ENCODE measurements at regions not wholly inside any gene's neighbourhood (a gene's known extent, or its start where the extent isn't known, plus 50 kb on each side); places are given as distances from the start of the nearest gene placed in this dataset.

DNA sequence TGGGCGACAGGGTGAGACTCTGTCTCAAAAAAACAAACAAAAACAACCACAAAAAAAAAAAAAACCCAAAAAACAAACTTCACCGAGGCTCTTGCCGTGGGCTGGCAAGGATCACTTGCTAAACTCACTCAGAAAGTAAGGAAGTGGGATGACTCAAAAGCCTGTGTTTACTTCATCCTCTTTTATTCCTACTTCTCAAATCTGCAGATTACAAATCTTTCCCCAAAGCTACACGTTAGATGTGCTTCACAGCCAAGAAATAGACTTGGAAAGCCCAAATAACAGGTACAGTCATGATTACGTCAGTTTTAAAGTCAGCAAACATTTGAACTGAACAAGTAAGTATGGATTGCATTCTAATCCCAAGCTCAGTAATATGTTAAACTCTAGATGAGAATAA, 359.3 kb downstream of the ADGRL2 start:
- WGBS, 2 donors = 77 to 81% methylated on average over 5 of the region's 5 CpGs
- TF ChIP-seq EP300 (IDR thresholded peaks at IDR 0.05) (no peak), CTCF (IDR thresholded peaks at IDR 0.05) (no peak), POLR2A (IDR thresholded peaks at IDR 0.05) (no peak), POLR2AphosphoS5 (IDR thresholded peaks at IDR 0.05) (no peak)
- intact Hi-C loops (cut with DNase I) = no loop called here

DNA sequence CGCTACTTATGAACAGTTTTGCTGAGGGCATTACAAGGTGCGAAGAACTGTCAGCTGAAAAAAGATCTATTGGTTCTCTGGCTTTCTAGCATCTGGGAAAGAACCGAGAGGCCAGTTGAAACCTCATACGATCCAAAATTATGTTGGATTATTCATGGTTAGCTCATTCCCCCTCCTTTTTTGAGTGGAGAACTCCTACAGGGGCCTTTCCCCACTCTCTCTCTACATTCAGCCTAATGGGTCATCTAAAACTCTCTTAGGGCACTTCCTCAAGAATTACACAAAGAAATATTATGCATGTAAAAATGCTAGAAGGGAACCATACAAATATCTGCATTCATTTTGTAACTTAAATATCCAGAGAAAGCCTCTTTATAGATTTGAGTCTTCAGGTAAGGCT, 358.2 kb downstream of the ADGRL2 start:
- no peak overlapping the region for H3K27ac ChIP-seq
- intact Hi-C loops (cut with DNase I) = no loop called here
- H3K9me3 ChIP-seq = no peaks in the 10 kb centered on the region
- peaks cover 0 to 12% (median 5%) of the 10 kb centered on the region in 4 donors for H3K4me1 ChIP-seq
- no peak for DNase-seq
- no peak overlapping the region for H3K4me3 ChIP-seq
- TF ChIP-seq CTCF (IDR thresholded peaks at IDR 0.05) = no peak
- no peak for TF ChIP-seq EP300 (IDR thresholded peaks at IDR 0.05)
- no peak for TF ChIP-seq POLR2AphosphoS5 (IDR thresholded peaks at IDR 0.05)
- TF ChIP-seq POLR2A (IDR thresholded peaks at IDR 0.05) = no peak
- no peaks in the 10 kb centered on the region for H3K36me3 ChIP-seq
- no peaks in the 10 kb centered on the region for H3K27me3 ChIP-seq
- 92 to 96% methylated on average over 4 of the region's 4 CpGs for WGBS, 2 donors

More for the DNA sequence above, 359.3 kb downstream of the ADGRL2 start:
- Histone ChIP-seq H3K4me1 (peaks cover 0 to 12% (median 5%) of the 10 kb centered on the region in 4 donors), H3K9me3 (no peaks in the 10 kb centered on the region), H3K36me3 (no peaks in the 10 kb centered on the region), H3K27ac (no peak overlapping the region), H3K4me3 (no peak overlapping the region), H3K27me3 (no peaks in the 10 kb centered on the region)
- DNase-seq = no peak

DNA sequence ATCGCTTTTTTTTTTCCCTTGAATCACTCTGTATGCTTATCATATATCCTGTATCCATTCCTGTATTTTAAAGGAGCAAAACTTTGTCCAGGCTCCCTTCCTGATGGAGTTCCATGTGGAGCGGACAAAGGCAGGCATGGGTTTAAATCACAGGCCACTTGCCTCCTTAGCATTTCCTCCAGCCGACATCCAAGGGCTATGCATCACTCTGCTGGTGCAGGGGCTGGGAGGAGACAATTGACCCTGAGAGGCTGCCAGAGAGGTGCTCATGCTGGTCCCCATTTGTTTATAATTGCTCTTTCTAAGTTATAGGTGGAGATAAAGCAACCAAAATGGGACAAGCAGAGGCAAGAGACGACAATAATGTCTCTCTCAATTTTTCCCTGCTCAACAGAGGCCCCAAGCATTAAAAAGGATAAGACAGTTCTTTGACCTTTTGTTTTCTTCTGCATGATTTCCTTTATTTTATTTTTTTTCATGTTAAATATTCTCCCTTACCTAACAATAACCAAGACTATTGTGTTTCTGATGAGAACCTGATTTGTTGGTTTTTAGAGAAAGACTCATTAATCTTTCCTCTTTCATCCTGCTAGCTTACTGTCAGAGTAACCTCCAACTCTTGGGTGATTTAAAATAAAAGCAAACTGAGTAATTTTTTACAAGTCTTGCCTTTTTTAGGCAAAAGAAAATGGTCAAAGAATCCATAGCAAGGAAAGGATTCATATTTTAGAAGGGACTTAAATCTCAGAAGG, 353.7 kb downstream of the ADGRL2 start:
- 82 to 94% methylated on average over 4 of the region's 4 CpGs for WGBS, 2 donors
- TF ChIP-seq CTCF (IDR thresholded peaks at IDR 0.05) = no peak
- no peak for TF ChIP-seq EP300 (IDR thresholded peaks at IDR 0.05)
- no peak for TF ChIP-seq POLR2A (IDR thresholded peaks at IDR 0.05)
- no peak for TF ChIP-seq POLR2AphosphoS5 (IDR thresholded peaks at IDR 0.05)
- H3K4me1 ChIP-seq = no peaks in the 10 kb centered on the region

DNA sequence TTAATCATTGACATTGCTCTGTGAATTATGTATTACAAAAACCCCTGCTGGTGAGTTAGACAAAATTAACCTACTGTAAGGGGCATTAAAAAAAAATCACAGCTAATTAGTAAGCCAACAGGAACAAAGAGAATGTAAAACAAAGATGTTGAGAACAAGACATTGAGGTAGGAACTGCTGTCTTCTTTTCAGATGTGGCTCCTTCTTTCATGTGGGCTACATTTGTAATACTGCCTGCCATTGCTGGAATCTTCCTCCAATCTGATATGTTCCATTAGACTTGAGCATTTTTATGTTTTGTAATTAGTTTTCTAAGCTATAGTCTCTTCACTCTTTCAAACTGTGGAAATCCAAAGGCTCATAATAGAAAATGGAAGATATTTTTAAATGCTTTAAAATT, 353.0 kb downstream of the ADGRL2 start:
- H3K4me3 ChIP-seq = no peak overlapping the region
- no peak for DNase-seq
- H3K9me3 ChIP-seq = no peaks in the 10 kb centered on the region
- TF ChIP-seq EP300 (IDR thresholded peaks at IDR 0.05) (no peak), POLR2AphosphoS5 (IDR thresholded peaks at IDR 0.05) (no peak), CTCF (IDR thresholded peaks at IDR 0.05) (no peak), POLR2A (IDR thresholded peaks at IDR 0.05) (no peak)
- H3K27me3 ChIP-seq = no peaks in the 10 kb centered on the region
- no peaks in the 10 kb centered on the region for H3K4me1 ChIP-seq
- intact Hi-C loops (cut with DNase I) = no loop called here
- no peaks in the 10 kb centered on the region for H3K36me3 ChIP-seq
- H3K27ac ChIP-seq = no peak overlapping the region

More for the DNA sequence above, 353.7 kb downstream of the ADGRL2 start:
- Histone ChIP-seq H3K27ac (no peak overlapping the region), H3K36me3 (no peaks in the 10 kb centered on the region), H3K4me3 (no peak overlapping the region), H3K9me3 (no peaks in the 10 kb centered on the region), H3K27me3 (no peaks in the 10 kb centered on the region)
- DNase-seq = no peak
- intact Hi-C loops (cut with DNase I) = no loop called here

DNA sequence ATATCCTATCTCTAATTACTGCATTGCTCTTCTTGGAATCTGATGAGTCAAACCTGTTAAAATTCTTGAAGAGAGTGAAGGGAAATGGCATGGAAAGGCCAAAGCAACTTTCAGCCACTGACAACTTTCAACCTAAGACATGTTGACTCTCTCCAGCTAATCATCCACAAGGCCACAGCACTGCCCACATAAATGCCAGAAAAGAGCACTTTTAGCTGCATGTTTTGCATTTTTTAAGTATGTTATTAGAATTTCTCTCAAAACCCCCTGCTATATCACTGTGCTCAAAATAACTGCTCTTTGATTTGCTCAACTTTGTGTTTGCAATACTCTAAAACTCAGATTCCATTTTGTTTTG, 352.5 kb downstream of the ADGRL2 start:
- H3K36me3 ChIP-seq = no peaks in the 10 kb centered on the region
- DNase-seq = no peak
- intact Hi-C loops (cut with DNase I) = no loop called here
- no peaks in the 10 kb centered on the region for H3K27me3 ChIP-seq
- H3K4me3 ChIP-seq = no peak overlapping the region
- H3K4me1 ChIP-seq = no peaks in the 10 kb centered on the region
- H3K9me3 ChIP-seq = no peaks in the 10 kb centered on the region
- no peak overlapping the region for H3K27ac ChIP-seq
- no peak for TF ChIP-seq EP300 (IDR thresholded peaks at IDR 0.05)
- TF ChIP-seq CTCF (IDR thresholded peaks at IDR 0.05) = no peak
- TF ChIP-seq POLR2AphosphoS5 (IDR thresholded peaks at IDR 0.05) = no peak
- no peak for TF ChIP-seq POLR2A (IDR thresholded peaks at IDR 0.05)
